IPS-NIHi11 (cell line): ENCODE measurements at regions not wholly inside any gene's neighbourhood (a gene's known extent, or its start where the extent isn't known, plus 50 kb on each side); places are given as distances from the start of the nearest gene placed in this dataset.

ENCODE experiments used
- DNase-seq: peaks from one replicate; pipeline ENCODE4 v3.0.0; 2012; ENCODE audit warnings: mixed read lengths, low spot score

- no peak for DNase-seq
Measured at GRCh38 chr7:130897515-130898419, 163.8 kb upstream of the KLF14 start.

GRCh38 chr7:130899071-130899560, 165.1 kb upstream of the KLF14 start:
- no peak for DNase-seq

GRCh38 chr7:130899638-130900401, 165.8 kb upstream of the KLF14 start:
- DNase-seq = no peak

DNA sequence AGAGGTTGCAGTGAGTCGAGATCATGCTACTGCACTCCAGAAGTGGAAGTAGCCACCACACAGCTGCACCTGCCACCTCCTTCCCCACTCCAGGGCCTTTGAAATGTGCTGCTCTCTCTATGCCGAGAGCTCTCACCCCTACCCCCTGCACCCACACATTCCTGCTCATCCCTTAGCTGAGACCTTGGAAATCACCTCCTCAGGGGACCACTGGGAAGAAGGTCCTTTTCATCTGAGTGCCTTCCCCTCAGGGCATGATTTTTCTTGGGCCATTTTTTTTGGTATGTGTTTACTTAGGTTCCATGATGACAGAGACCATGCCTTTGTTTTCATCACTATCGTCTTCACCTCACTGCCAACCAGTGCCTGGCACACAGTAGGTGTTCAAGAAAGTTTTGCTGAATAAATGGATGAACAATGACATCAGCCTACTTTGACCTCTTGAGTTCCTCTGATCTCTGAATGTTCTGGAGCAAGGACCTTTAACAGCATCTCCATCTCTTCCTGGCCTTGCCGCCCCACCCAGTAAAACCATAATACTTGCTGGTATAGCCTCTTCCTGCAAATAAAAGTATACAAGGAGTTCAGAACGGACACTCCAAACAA, 166.6 kb upstream of the KLF14 start:
- no peak for DNase-seq

DNA sequence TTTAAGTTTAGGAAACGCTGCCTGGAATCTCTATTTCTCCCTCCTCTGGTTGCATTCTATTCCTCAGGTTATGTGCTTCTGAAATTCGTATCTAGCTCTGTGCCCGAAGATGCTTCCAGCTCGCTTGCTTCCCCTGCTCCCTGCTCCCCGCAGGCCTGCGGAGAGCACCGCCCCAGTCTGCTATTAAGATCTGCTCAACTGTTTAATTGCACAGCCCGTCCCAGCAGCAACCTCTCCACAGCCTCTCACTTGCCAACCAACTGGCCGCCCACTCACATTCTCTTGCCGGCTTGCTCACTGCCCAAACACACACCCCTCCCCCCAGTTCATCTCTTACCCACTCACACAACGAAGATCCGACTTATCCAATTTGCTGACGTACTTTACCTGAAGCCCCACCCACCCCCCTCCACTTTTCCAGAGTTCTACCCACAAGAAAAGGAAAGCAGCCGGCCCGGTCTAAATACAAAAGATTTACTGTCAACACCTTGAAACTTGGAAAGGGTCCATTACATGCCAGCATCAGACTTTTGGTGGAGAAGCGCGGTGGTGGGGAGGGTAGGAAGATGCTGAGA, 167.3 kb upstream of the KLF14 start:
- DNase-seq = peak; percentile 62

DNA sequence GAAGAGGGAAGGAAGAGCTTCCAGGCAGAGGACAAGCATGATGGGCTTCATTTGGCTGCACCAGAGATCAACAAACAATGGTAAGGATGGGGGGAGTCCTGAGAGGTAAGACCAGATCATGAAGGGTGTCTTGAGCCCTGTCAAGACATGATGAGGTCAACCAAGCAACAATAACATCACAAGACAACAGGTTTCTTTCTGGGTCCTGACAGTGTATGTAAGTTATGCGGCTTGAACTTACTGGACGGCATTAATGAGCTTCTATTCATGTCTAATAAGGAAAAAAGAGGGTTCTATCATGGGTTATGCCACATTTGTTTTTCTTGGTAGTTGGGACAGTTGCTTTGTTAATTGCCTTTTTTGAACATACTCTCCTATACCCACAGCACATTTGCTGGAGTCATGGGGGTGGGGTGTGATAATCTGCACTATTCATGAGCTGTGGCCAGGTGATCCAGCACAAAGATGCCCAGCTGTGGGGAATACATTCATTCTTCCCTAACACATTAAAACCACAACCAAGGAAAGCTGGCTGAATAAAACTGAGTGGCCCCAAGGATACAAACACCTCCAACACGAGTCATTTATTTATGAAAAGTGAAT, 168.8 kb upstream of the KLF14 start:
- DNase-seq = no peak

GRCh38 chr7:130903358-130903974, 169.5 kb upstream of the KLF14 start:
- DNase-seq = no peak

- no peak for DNase-seq
Measured at GRCh38 chr7:130904031-130904757, 170.2 kb upstream of the KLF14 start.

GRCh38 chr7:130904792-130905191, 170.8 kb upstream of the KLF14 start:
- no peak for DNase-seq

DNA sequence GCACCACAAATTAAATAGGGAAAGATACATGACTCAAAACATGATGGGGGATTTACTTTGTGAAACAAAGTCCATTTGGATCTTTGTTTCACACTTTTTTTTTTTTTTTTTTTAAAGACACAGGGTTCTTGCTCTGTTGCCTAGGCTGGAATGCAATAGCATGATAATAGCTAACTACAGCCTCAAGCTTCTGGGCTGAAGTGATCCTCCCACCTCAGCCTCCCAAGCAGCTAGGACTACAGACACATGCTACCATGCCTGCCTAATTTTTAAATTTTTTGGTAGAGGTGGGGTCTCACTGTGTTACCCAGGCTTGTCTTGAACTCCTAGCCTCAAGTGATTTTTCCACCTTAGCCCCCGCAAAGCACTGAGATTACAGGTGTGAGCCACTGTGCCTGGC, 172.6 kb upstream of the KLF14 start:
- no peak for DNase-seq

- no peak for DNase-seq
Measured at GRCh38 chr7:130907439-130907838, 173.4 kb upstream of the KLF14 start.

DNA sequence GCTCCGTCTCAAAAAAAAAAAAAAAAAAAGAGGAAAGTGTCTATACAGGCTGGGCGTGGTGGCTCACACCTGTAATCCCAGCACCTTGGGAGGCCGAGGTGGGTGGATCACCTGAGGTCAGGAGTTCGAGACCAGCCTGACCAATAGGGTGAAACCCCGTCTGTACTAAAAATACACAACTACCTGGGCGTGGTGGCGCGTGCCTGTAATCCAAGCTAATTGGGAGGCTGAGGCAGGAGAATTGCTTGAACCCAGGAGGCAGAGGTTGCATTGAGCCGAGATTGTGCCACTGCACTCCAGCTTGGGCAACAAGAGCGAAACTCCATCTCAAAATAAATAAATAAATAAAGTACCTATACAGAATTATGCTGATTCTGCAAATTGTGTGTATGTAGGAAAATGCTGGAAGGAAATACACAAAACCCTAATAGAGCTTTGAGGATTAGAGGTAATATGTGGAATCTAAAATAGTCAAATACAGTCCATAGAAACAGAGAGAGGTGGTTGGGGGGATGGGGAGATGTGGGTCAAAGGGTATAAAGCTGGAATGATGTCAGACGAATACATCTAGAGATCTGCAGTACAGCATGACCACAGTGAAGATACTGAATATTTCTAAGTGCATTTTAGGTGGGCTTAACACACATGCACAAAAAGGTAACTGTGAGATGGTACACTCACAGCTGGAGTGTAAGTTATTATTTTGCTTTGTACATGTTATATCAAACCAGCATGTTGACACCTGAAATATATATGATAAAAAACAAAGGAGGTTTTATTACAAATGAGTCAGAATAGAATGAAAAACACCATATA, 174.5 kb upstream of the KLF14 start:
- no peak for DNase-seq

DNA sequence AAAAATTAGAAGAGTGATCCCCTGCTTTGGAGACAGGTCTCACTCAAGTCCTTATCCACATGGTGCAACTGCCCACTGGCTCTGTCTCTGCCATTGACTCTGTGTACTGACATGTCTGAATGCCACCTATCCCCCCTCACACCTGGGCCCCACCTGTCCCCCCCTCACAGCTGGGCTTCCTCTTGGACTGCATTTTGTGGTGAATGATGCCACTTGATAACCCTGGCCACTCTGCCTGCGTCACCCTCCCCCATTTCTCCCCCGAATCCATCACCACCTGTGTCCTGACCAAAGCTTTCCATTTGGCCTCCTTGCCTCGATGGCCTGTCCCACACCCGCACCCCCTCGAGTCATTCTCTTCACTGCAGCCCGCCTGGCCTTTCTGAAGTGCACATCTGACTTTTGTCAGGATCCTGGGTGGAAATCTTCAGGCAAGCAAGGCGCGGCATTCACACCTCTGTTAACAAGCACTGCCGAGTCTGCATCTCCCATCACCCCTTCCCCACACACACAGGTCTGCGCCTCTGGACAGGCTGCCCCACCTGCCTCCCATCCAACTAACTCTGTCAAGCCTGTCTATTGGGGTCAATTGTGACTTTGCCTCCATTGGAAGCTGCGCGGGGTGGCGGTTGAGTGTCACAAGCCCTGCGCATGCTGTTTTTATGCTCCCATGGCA, 175.3 kb upstream of the KLF14 start:
- no peak for DNase-seq

- no peak for DNase-seq
Measured at GRCh38 chr7:130909881-130910672, 176.1 kb upstream of the KLF14 start.

- peak; percentile 43 for DNase-seq
Measured at GRCh38 chr7:130910949-130911944, 177.2 kb upstream of the KLF14 start.

DNA sequence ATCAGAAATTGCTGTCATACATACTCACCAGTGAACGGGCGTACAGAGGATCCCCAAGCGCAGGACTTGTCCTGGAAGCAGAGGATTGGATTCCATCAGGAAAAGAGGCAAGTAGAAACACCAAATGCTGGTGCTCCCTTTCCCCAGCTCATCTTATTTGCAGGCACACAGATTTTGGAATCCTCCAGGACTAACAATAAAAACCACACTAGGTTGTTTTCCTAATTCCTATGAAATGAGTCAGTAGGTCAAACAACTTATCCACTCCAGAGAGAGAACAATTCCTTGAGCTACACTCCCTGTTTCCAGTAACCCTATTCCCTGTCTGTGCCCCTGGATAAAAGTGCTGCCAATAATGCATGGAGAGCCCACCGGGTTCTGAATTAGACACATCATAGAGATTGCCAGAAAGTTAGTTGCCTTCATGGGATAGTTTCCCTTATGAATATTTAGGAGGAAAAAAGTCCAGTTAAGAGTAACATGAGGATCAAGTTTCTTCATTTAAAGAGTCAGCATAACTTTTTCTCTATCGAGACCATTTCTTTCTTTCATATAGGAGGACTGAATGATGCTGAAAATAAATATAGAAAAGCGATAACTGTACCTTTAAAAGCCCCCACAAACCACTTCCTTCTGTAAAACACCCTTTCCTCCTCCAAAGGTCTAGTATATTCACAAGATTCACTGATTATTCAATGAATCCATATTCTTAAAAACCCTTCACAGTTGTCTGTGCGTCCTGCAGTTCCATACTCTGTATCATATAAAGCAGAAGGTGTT, 178.3 kb upstream of the KLF14 start:
- DNase-seq = no peak
